ENCODE measurements at regions not wholly inside any gene's neighbourhood (a gene's known extent, or its start where the extent isn't known, plus 50 kb on each side); places are given as distances from the start of the nearest gene placed in this dataset.
"Not testable (repeated sequence)": the region's sequence is repeated elsewhere in the genome, so short reads cannot be mapped to it uniquely, and the experiment has no call there.

GRCh38 chr7:130849604-130850003, 115.6 kb upstream of the KLF14 start:
- DNase-seq = no peak

- no peak for DNase-seq
Measured at GRCh38 chr7:130850956-130851355, 116.9 kb upstream of the KLF14 start.

GRCh38 chr7:130852867-130853266, 118.9 kb upstream of the KLF14 start:
- DNase-seq = no peak

- DNase-seq = no peak
Measured at GRCh38 chr7:130853503-130854279, 119.7 kb upstream of the KLF14 start.

- no peak for DNase-seq
Measured at GRCh38 chr7:130854481-130854880, 120.5 kb upstream of the KLF14 start.

GRCh38 chr7:130856866-130857265, 122.9 kb upstream of the KLF14 start:
- DNase-seq = no peak

- not testable (repeated sequence) for DNase-seq
Measured at GRCh38 chr7:130860832-130861231, 126.8 kb upstream of the KLF14 start.

- peak; percentile 41 for DNase-seq
Measured at GRCh38 chr7:130865408-130866236, 131.6 kb upstream of the KLF14 start.

GRCh38 chr7:130867039-130867438, 133.0 kb upstream of the KLF14 start:
- DNase-seq = no peak

- no peak for DNase-seq
Measured at GRCh38 chr7:130867581-130868136, 133.7 kb upstream of the KLF14 start.

GRCh38 chr7:130868139-130868538, 134.1 kb upstream of the KLF14 start:
- DNase-seq = no peak

- no peak for DNase-seq
Measured at GRCh38 chr7:130869918-130870317, 135.9 kb upstream of the KLF14 start.

GRCh38 chr7:130872341-130872740, 138.3 kb upstream of the KLF14 start:
- DNase-seq = no peak

GRCh38 chr7:130872756-130873448, 138.9 kb upstream of the KLF14 start:
- DNase-seq = no peak

- no peak for DNase-seq
Measured at GRCh38 chr7:130874071-130874915, 140.3 kb upstream of the KLF14 start.

- DNase-seq = peak; percentile 73
Measured at GRCh38 chr7:130875265-130875741, 141.3 kb upstream of the KLF14 start.

GRCh38 chr7:130875901-130876300, 141.9 kb upstream of the KLF14 start:
- DNase-seq = no peak

GRCh38 chr7:130877236-130877990, 143.4 kb upstream of the KLF14 start:
- DNase-seq = no peak

GRCh38 chr7:130877991-130878305, 143.9 kb upstream of the KLF14 start:
- DNase-seq = no peak

GRCh38 chr7:130878785-130879184, 144.8 kb upstream of the KLF14 start:
- DNase-seq = no peak

GRCh38 chr7:130879191-130879590, 145.2 kb upstream of the KLF14 start:
- DNase-seq = no peak

- no peak for DNase-seq
Measured at GRCh38 chr7:130880668-130881067, 146.7 kb upstream of the KLF14 start.

Data from RPMI8226 (cell line).